ENCODE measurements at regions not wholly inside any gene's neighbourhood (a gene's known extent, or its start where the extent isn't known, plus 50 kb on each side); places are given as distances from the start of the nearest gene placed in this dataset.

DNA sequence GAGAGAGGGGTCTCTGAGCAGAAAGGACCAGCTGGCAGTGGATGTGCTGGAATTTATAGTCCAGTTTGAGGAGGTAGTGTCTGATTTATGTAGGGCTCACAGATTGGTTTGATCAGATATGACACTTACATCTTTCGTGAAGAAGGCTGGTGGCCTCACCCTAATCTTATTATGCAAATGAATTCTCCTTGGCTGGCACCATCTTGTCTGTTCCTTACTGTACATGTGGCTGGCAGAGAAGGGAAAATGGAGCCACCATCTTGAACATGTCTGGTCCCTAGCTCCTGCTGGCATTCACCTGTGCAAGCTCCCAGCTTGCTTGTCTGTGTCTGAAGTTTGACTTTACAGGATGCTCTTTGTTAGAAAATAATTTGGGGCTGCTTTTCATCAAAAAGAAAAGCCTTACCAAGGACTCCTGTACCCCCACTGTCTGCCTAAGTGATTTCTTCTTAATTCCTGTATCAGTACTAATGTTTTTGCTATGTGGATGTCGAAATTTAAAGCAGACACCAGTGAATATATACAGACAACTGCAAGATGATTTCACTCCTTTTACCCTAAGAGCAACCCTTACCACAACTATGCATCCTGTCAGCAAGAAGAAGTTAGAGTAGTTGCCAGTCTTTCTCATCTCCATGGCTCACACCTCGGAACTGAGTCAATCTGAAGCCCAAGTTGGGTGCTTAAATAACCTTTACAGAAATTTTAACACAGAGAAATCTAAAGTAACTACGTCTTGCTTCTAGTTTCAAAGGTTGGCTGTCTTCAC, 322.0 kb upstream of the SEMA3D start:
- no peak for DNase-seq (ENCODE audit: low spot score)
- intact Hi-C loops (cut with DNase I), result no loop called here

DNA sequence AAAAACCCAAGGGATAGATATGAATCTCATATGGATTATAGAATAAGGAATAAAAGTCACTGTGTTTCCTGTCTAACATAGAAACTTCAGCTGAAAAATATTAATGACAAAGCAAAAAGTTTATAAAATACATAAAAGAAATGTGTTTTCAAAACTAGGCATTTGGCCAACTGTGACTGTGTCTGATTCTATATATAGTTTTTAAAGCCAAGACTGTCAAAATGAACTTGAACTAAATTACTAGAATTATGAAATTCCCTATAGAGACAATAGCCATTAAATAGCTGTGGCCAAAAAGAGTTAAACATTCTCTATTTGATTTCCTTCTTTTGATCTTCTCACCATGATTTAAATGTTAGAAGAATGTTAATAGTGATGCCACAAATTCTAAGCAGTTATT, 311.2 kb upstream of the SEMA3D start:
- DNase-seq (ENCODE audit: low spot score), result no peak
- intact Hi-C loops (cut with DNase I), result no loop called here

DNA sequence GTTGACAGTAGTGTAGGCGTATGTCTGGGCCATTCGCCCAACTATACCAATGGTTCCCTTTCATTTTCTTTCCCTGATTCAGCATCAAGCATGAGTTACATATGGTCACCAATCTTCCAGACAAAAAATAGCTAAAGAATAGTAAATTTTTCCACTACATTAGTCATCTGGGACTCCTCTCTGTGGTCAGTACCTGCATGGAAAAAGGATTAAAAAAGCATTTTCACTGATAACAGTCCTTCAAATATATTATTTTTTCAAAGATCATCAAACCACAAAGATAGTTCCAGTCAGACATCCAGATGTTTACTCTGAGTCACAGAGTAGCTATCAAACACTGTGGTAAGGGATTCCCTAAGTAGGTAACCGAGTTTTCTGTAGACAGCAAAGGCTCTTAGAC, 302.6 kb upstream of the SEMA3D start:
- intact Hi-C loops (cut with DNase I), result no loop called here
- no peak for DNase-seq (ENCODE audit: low spot score)

DNA sequence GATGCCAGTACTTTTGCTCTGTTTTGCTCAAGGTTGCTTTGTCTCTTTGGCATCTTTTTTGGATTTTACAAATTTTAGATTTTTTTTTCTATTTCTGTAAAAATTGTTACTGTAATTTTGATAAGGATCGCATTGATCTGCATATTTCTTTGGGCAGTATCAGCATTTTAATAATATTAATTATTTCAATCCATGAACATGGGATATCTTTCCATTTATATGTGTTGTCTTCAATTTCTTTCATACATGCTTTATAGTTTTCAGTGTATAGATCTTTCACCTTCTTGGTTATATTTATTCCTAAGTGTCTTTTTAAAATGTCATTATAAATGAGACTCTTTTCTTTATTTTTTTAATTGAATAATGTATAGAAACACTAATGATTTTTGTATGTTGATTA, 301.6 kb upstream of the SEMA3D start:
- intact Hi-C loops (cut with DNase I), result no loop called here

DNA sequence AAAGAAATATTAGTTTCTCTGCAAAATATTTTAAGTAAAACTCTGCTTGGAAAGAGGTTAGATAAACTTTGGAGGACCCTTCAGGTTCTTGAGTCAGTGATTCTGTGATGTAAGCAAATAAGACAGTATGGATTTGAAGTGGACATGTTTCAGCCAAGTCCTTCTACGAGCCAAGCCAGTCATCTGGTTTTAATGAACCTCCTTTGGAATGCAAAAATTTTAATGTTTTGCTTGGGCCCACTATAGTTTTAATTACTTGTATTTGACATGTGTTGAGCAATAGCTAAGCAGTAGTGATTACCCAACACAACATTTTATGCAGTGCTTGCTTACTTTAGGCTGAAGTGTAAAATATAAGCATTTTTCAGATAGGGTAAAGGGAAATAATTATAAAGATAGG, 296.3 kb upstream of the SEMA3D start:
- intact Hi-C loops (cut with DNase I), result no loop called here

More for the DNA sequence above, 301.6 kb upstream of the SEMA3D start:
- no peak for DNase-seq (ENCODE audit: low spot score)

DNA sequence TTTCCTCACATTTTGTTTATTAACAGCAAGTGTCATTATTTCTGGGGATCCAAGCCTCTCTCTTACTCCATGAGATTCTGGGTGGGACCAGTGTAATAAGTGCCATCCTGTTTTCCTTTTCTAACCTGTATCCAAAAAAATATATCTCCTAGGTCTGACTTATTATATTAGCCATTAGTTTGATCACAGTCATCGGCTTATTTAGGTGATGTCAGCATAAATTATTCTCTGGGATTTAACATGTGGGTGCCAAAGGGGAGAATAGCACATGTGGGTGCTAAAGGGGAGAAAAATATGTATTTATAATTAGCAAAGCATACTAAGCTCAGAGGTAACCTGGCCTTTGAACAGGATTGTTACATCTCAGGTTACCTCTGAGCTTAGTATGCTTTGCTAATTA, 293.8 kb upstream of the SEMA3D start:
- intact Hi-C loops (cut with DNase I), result no loop called here

More for the DNA sequence above, 296.3 kb upstream of the SEMA3D start:
- DNase-seq (ENCODE audit: low spot score), result no peak

DNA sequence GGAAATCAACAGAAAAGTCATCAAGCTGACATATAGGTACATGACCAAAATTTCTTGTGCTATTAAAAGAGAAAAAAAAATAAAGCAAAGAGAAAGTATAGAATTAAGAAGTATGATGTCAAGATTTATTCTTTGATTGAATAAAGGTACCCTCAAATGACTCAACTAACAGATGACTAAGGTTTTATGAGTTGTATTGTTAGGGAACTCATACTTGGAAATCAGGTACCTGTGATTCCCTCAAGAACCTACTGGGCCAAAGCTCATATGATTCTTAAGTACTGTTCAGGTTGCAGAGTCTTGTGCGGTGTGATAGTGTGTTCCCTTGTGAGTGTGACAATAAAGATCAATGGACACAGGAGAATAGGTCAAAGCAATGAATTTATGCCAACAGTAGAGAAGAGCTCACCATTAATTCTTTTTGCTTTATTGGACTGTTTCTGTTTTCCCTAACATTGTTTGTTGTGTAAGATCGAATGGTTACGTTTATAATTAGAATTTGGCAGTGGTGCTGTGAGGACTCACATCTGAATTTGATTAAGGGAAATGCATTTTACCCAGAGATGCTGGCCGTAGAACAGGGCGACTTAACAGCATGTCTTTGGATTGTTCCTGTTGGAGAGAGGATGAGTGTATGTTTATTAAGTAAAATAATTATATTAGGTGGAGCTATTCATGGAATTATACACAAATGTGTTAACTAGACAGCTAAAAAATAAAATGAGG, 293.2 kb upstream of the SEMA3D start:
- intact Hi-C loops (cut with DNase I), result loop anchor here in 1 of 2 donors (5.0 kb wide), 1 partner anchor 352 kb away; no protein-coding TSS in a partner anchor
- DNase-seq (ENCODE audit: low spot score), result no peak

More for the DNA sequence above, 293.8 kb upstream of the SEMA3D start:
- DNase-seq (ENCODE audit: low spot score), result no peak

DNA sequence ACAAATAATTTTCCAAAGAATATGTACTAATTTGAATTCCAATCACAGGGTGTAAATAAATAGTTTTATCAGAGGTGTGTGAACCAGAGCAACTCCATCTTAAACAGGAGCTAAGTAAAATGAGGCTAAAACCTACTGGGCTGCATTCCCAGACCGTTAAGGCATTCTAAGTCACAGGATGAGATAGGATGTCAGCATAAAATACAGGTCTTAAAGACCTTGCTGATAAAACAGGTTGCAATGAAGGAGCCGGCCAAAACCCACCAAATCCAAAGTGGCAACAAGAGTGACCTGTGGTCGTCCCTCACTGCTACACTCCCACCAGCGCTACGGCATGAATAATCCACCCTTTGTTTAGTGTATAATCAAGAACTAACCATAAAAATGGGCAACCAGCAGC, 291.7 kb upstream of the SEMA3D start:
- intact Hi-C loops (cut with DNase I), result loop anchor here in 1 of 2 donors (5.0 kb wide), 1 partner anchor 354 kb away; no protein-coding TSS in a partner anchor
- DNase-seq (ENCODE audit: low spot score), result no peak

DNA sequence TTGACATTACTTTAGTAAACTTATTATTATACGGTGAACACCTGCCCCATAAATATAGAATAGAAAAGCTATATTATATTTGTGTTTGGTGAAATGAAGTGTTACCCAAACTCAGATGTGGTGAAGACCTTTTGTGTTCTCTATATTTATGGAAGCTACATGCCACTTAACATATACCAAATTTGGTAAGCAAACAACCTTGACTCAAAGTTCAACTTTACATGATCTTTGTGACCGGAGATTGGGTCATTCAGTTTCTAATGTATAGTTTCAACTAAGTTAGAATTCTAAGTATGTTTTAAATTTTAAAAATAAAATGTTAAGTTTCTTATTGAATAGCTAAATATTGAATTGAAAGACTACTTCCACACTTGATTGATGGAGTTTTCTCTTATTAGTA, 288.6 kb upstream of the SEMA3D start:
- intact Hi-C loops (cut with DNase I), result loop anchor here in 1 of 2 donors (5.0 kb wide), 1 partner anchor 357 kb away; no protein-coding TSS in a partner anchor
- DNase-seq (ENCODE audit: low spot score), result no peak

DNA sequence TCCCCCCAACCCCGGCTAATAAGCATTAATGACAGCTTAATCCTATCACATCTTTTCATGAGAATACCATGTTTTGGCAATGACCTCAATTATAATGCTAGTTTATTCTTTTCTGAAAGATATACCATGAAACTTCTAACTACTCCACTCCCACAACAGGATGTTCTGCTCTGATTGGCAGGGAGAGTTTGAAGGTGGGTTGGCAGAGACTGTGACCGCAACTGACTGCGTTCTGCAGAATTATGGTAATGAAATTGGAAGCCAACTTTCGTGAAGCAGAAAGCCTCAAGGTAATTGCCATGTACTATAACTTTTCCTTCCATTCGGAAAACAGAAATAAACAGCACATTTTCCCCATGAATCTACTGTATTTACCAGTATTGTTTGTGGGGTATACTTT, 288.2 kb upstream of the SEMA3D start:
- DNase-seq (ENCODE audit: low spot score), result no peak
- intact Hi-C loops (cut with DNase I), result loop anchor here in 1 of 2 donors (5.0 kb wide), 1 partner anchor 357 kb away; no protein-coding TSS in a partner anchor

DNA sequence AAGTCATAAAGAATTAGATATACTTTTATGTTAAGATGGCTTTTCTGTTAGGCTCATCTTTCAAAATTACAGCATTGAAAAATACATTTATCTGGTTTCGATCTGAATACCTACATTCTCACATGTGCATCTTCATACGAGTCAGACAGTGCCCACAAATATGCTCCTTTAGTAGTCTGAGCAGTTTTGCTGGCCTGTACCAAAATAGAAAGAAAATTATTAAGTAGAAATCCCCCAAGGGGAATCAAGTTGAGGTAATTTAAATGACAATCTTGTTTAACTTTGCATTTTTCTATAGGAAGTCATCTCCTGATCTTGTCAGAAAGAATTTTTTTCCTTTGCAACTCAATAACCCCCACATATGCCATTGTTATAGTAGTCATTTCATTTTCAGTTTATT, 287.4 kb upstream of the SEMA3D start:
- no peak for DNase-seq (ENCODE audit: low spot score)
- intact Hi-C loops (cut with DNase I), result no loop called here

DNA sequence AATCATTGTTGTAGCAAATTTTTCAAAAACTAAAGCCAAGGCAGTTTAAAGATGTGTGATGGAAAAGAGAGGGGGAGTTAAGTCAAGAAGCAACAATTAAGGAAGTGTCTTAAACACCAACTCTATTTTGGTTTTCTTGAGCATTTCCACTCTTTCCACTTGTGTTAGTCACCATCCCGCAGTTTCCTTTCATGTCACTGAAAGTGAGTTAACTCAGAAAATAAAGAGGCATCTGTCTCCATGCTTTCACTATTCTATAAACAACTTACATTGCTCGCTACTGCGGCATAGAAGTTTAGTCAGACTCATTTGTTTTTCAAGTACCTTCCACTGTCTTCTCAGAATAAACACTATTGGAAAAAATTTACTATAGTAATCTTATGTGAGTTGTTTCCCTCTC, 284.9 kb upstream of the SEMA3D start:
- intact Hi-C loops (cut with DNase I), result no loop called here
- no peak for DNase-seq (ENCODE audit: low spot score)

DNA sequence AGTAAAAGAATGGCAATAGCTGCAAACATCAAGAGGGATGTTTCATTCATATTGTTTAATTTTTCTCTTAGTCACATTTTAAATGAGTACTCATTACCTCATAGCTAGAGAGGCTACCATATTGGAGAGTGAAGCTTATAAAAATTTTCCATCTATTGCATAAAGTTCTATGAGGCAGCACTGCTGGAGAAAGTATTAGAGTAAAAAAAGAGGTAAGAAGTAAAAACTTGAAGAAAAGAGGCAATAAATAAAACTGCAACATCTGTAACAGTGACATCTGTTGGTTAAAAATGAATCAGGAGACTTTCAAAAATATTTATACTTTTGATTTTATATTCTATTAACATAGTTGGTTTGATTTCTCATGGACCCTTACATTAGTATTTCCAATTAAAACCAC, 284.5 kb upstream of the SEMA3D start:
- DNase-seq (ENCODE audit: low spot score), result no peak
- intact Hi-C loops (cut with DNase I), result no loop called here

DNA sequence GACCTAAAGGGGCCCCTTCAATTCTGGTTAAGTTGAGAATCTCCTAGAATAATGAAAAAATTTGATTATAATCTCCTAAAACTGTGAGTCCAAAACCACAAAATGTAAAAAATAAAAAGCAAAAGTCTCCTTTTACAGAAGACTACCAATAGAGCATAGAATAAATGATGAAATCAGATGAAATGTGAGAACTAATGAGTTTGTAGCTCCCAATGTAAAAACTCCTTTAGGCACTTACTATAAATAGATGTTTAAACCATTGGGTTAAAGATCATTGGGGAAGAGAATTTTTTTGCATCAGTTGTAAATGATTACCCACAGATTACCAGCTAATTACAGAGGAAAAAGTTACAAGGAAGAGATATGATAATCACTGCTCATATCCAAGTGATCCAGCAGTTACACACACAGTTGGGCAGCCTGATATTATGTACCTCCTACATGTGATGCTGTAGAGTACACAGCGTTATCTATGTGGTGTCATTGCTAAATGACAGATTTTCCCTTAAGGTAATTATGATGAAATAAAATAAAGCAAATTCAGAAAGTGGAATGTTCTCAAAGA, 282.7 kb upstream of the SEMA3D start:
- intact Hi-C loops (cut with DNase I), result no loop called here
- DNase-seq (ENCODE audit: low spot score), result no peak

DNA sequence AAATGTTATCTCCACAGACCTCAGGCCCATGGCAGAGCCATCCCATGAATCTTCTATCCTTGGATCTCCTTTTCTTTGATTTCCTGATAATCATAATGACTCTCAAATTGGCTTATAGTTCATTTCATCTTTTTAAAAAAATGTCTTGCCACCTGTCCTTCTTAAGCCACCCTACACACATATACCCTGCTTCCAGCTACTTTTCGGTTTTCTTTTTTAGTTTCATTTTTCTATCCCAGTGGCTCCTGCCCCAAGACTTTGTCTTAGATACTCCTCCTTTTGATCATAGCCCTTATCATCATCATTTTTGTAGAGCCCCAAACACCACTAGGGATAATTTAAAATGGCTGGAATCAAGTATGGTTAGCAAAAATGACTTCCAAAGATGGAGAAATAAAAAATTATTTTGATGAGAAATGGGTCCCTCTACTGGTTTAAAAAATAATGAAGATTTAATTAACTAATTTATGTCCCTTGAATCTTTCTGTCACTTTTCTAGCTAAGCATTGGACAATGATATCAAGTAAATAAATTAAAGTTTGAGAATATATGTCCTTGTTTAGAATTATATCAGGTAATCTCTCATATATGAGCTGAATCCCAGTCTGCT, 277.3 kb upstream of the SEMA3D start:
- intact Hi-C loops (cut with DNase I), result no loop called here
- DNase-seq (ENCODE audit: low spot score), result no peak

DNA sequence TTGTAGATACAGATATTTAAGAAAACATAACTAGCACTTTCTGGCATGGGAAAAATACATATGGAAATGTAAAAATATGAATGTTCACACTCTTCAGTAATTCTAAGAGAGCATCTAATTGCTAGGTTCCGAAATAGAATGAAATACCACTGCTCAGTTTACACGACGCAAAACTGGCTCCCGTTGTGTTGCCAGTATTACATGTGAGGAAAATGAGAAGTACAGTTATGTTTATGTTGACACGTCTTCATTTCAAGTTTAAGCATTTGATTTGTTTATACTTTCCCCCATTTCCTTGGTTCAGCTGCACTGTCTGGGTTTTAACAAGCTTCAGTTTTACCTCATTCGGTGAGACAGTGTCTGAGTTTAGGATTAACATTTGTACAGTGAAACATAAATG, 275.8 kb upstream of the SEMA3D start:
- no peak for DNase-seq (ENCODE audit: low spot score)
- intact Hi-C loops (cut with DNase I), result no loop called here

DNA sequence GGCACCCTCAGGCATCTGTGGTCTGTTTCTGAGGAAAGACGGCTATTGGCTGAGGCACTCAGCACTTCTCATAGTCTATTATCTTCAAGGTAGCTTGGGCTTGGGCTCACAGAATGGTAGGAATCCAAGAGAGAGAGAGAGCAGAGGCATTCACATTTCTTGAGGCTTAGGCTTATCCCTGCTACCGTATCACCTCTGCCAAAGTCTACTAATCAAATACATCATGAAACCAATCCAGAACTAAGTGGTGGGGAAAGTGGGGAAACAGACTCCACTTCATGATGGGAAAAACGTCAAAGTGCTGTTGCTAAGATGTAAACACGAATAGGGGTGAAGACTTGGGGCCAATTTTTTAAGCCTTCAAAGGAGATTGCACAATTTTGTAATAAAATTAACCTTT, 271.1 kb upstream of the SEMA3D start:
- intact Hi-C loops (cut with DNase I), result no loop called here

DNA sequence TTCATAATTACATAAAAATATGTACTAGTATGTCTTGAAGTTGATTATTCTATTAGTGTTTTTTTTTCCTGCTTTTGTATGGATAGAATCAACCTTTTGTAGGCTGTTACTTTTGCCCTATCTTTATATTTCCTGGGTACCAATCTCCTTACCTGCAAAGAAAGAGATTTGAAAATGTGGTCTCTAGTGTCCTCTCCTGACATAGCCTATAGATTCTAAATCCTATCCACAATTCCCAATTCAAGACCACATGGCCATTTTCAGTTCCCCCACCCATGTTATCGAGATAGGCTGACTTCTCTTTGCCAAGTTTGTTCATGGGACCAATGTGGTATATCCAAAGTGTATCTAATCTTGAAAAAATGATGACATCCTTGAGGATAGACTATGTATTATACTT, 269.4 kb upstream of the SEMA3D start:
- DNase-seq (ENCODE audit: low spot score), result no peak
- intact Hi-C loops (cut with DNase I), result no loop called here

More for the DNA sequence above, 271.1 kb upstream of the SEMA3D start:
- no peak for DNase-seq (ENCODE audit: low spot score)

DNA sequence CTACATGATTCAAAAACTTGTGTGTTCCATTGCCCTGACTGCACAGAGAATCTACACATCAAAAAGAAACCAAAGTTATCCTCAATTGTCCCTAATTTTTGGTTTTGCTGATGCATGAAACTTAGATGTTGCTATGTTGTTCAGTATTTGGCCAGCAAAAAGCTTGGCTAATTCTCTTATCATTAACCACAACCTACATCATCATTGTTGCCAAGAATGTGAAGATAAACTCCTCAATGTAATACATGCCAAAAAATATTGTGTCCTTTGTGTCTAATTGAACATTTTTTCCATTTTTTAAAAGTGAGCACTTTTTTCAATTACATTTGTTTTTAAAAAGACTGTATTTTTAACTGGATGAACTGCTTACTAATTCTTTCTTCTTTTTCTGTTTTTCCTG, 268.0 kb upstream of the SEMA3D start:
- intact Hi-C loops (cut with DNase I), result no loop called here
- DNase-seq (ENCODE audit: low spot score), result no peak

DNA sequence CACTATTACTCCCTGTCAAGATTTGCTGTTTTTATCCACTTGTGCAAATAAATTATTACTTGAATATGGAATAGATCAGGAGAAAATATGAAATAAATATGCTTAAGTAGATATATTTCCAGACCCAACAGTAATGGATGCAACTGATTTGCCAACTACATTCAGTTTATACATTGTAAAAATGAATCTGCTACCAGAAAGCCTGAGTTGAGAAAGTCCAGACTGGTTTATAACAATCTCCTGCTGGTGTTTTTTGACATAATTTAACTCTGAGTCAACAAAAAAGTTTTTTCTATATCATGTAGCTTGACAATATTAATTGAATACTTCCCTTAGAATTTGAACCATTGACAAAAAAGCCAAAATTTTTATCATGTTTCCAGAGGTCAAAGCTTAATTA, 265.8 kb upstream of the SEMA3D start:
- intact Hi-C loops (cut with DNase I), result no loop called here
- no peak for DNase-seq (ENCODE audit: low spot score)
